Stomach (tissue), 8 donors: ENCODE measurements at regions not wholly inside any gene's neighbourhood (a gene's known extent, or its start where the extent isn't known, plus 50 kb on each side); places are given as distances from the start of the nearest gene placed in this dataset.

Experiments used
- DNase-seq, 2 donors: peaks; one replicate each; pipeline versions ENCODE4 v3.0.0 to v3.0.0-alpha.2; 2013 to 2019
- H3K27ac ChIP-seq, 5 donors: fragments of 200-600 bp in 4 of 5; sonication (generic) in 4 of 5; one replicate each; pipeline ENCODE4 v1.5.1; 2013 to 2019; ENCODE audit warnings: mild to moderate bottlenecking in 1 of 5, moderate library complexity in 1 of 5
- H3K27me3 ChIP-seq, 3 donors: fragments of 200-600 bp; sonication (generic); one replicate each; pipeline ENCODE4 v1.5.1; 2017 to 2019; ENCODE audit warnings: mixed run types in 1 of 3
- H3K36me3 ChIP-seq, 4 donors: fragments of 200-600 bp; sonication (generic); 1 replicate in 3 of 4; 2 replicates in 1 of 4; pipeline ENCODE4 v1.5.1; 2016 to 2019
- H3K4me1 ChIP-seq, 4 donors: fragments of 200-600 bp; sonication (generic); one replicate each; pipeline ENCODE4 v1.5.1; 2016 to 2019
- H3K4me3 ChIP-seq, 4 donors: fragments of 200-600 bp; sonication (generic) in 3 of 4; one replicate each; pipeline ENCODE4 v1.5.1; 2016 to 2019; ENCODE audit warnings: mild to moderate bottlenecking in 1 of 4
- H3K9me3 ChIP-seq, 4 donors: fragments of 200-600 bp; sonication (generic); one replicate each; pipeline ENCODE4 v1.5.1; 2016 to 2019
- CTCF ChIP-seq, 7 experiments: fragments of 450-650 bp in 4 of 7; fragments of 200-600 bp in 3 of 7; sonication (generic) in 3 of 7; IDR thresholded peaks; one replicate each; pipeline ENCODE4 v1.5.1; 2016 to 2019; ENCODE audit warnings: antibody characterized with exemption in 7 of 7, control low read depth in 2 of 7, mild to moderate bottlenecking in 1 of 7
- EP300 ChIP-seq: sonication (generic); formaldehyde crosslinking; IDR thresholded peaks from one replicate; pipeline ENCODE4 v1.6.1; 2017; ENCODE audit warnings: antibody characterized with exemption
- POLR2A ChIP-seq, 4 donors: fragments of 450-650 bp; IDR thresholded peaks; one replicate each; pipeline ENCODE4 v1.6.1; 2016; ENCODE audit warnings: antibody characterized with exemption in 4 of 4, control low read depth in 2 of 4, mild to moderate bottlenecking in 1 of 4, moderate library complexity in 1 of 4
- POLR2AphosphoS5 ChIP-seq, 3 donors: sonication (generic); formaldehyde crosslinking; IDR thresholded peaks; one replicate each; pipeline ENCODE4 v1.6.1; 2016; ENCODE audit warnings: antibody characterized with exemption in 3 of 3
- WGBS, 5 donors: extraction: QIAGEN DNeasy Blood & Tissue Kit in 3 of 5; methylation state at CpG; one replicate each; pipeline versions ENCODE4 v1.1.5 to v1.1.7; 2013 to 2018; 5-methylcytosine and 5-hydroxymethylcytosine counted together
- intact Hi-C: fragments of 100-400 bp; cut with DNase I; formaldehyde crosslinking; loops from one replicate; pipeline ENCODE4 v1.15.1; 2023; ENCODE audit warnings: low total_unique reads
- donor health status: healthy with polysubstance abuse.
- donor health status: Bipolar disorder and iron deficiency.
- donor health status: healthy.

- Histone ChIP-seq H3K27me3 (no peaks in the 10 kb centered on the region), H3K9me3 (peaks cover 0 to 10% (median 0%) of the 10 kb centered on the region in 4 donors), H3K4me3 (no peak overlapping the region), H3K36me3 (no peaks in the 10 kb centered on the region), H3K4me1 (no peaks in the 10 kb centered on the region), H3K27ac (no peak overlapping the region)
- WGBS, 5 donors, result 51 to 69% (median 62%) methylated on average over 5 of the region's 5 CpGs
- TF ChIP-seq POLR2AphosphoS5 (IDR thresholded peaks at IDR 0.05), result no peak
- TF ChIP-seq CTCF (IDR thresholded peaks at IDR 0.05), result no peak
- no peak for TF ChIP-seq EP300
- TF ChIP-seq POLR2A (IDR thresholded peaks at IDR 0.05), result no peak
- intact Hi-C loops, result no loop called here
- DNase-seq, result peak in 1 of 2 donors; percentile 7
Measured at GRCh38 chr13:103812971-103813370, 746.8 kb upstream of the SLC10A2 start.

- Histone ChIP-seq H3K9me3 (peaks cover 0 to 11% (median 0%) of the 10 kb centered on the region in 4 donors), H3K36me3 (no peaks in the 10 kb centered on the region), H3K27me3 (no peaks in the 10 kb centered on the region), H3K27ac (no peak overlapping the region), H3K4me3 (no peak overlapping the region), H3K4me1 (no peaks in the 10 kb centered on the region)
- intact Hi-C loops, result no loop called here
- TF ChIP-seq EP300 (no peak), POLR2AphosphoS5 (IDR thresholded peaks at IDR 0.05) (no peak), POLR2A (IDR thresholded peaks at IDR 0.05) (no peak), CTCF (IDR thresholded peaks at IDR 0.05) (no peak)
- DNase-seq, result no peak
- 68 to 81% (median 78%) methylated on average over 4 of the region's 4 CpGs for WGBS, 5 donors
Measured at GRCh38 chr13:103812558-103812957, 746.3 kb upstream of the SLC10A2 start.

GRCh38 chr13:103810026-103810425 is 743.8 kb upstream of the SLC10A2 start:
- no peaks in the 10 kb centered on the region for H3K4me1 ChIP-seq
- H3K36me3 ChIP-seq, result no peaks in the 10 kb centered on the region
- no peak overlapping the region for H3K4me3 ChIP-seq
- 81 to 94% (median 93%) methylated on average over 3 of the region's 3 CpGs for WGBS, 5 donors
- no peak for TF ChIP-seq CTCF (IDR thresholded peaks at IDR 0.05)
- no peak for TF ChIP-seq POLR2AphosphoS5 (IDR thresholded peaks at IDR 0.05)
- TF ChIP-seq EP300, result no peak
- TF ChIP-seq POLR2A (IDR thresholded peaks at IDR 0.05), result no peak
- intact Hi-C loops, result no loop called here
- H3K9me3 ChIP-seq, result peaks cover 0 to 11% (median 0%) of the 10 kb centered on the region in 4 donors
- DNase-seq, result no peak
- no peak overlapping the region for H3K27ac ChIP-seq
- H3K27me3 ChIP-seq, result no peaks in the 10 kb centered on the region

- no peak for TF ChIP-seq POLR2AphosphoS5 (IDR thresholded peaks at IDR 0.05)
- WGBS, 5 donors, result 13 to 47% (median 28%) methylated on average over 4 of the region's 4 CpGs
- no peaks in the 10 kb centered on the region for H3K36me3 ChIP-seq
- no peak overlapping the region for H3K27ac ChIP-seq
- H3K4me1 ChIP-seq, result no peaks in the 10 kb centered on the region
- H3K9me3 ChIP-seq, result peaks cover 0 to 4% (median 0%) of the 10 kb centered on the region in 4 donors
- no peaks in the 10 kb centered on the region for H3K27me3 ChIP-seq
- no peak for DNase-seq
- intact Hi-C loops, result no loop called here
- no peak overlapping the region for H3K4me3 ChIP-seq
Measured at GRCh38 chr13:103805771-103806170, 739.6 kb upstream of the SLC10A2 start.

GRCh38 chr13:103803349-103803748 is 737.1 kb upstream of the SLC10A2 start:
- Histone ChIP-seq H3K4me1 (no peaks in the 10 kb centered on the region), H3K27ac (no peak overlapping the region), H3K4me3 (no peak overlapping the region), H3K27me3 (no peaks in the 10 kb centered on the region), H3K36me3 (no peaks in the 10 kb centered on the region), H3K9me3 (peaks cover 0 to 4% (median 0%) of the 10 kb centered on the region in 4 donors)
- no peak for DNase-seq
- intact Hi-C loops, result no loop called here
- 20 to 37% (median 31%) methylated on average over 2 of the region's 2 CpGs for whole genome bisulfite sequencing, 5 donors
- no peak for TF ChIP-seq POLR2A (IDR thresholded peaks at IDR 0.05)
- TF ChIP-seq EP300, result no peak
- no peak for TF ChIP-seq CTCF (IDR thresholded peaks at IDR 0.05)
- TF ChIP-seq POLR2AphosphoS5 (IDR thresholded peaks at IDR 0.05), result no peak
